Mesothelial cell of epicardium (in vitro differentiated cells): ENCODE measurements at regions not wholly inside any gene's neighbourhood (a gene's known extent, or its start where the extent isn't known, plus 50 kb on each side); places are given as distances from the start of the nearest gene placed in this dataset.
A peak's percentile ranks its signal among the peaks of the same experiment; 100 is the strongest.

ENCODE experiments used
- DNase-seq, 2 experiments: peaks; one replicate each; pipeline ENCODE4 v3.0.0; 2021; ENCODE audit warnings: low spot score in 2 of 2; ENCODE audit not compliant: unreplicated experiment in 2 of 2
- H3K27ac Mint-ChIP-seq: 2 replicates; pipeline ENCODE4 v1.8.0; 2021; ENCODE audit warnings: mixed read lengths
- H3K27me3 Mint-ChIP-seq: 2 replicates; pipeline ENCODE4 v1.8.0; 2021; ENCODE audit warnings: low read depth, mixed read lengths
- H3K36me3 Mint-ChIP-seq: 2 replicates; pipeline ENCODE4 v1.8.0; 2021; ENCODE audit warnings: mixed read lengths
- H3K4me1 Mint-ChIP-seq: 2 replicates; pipeline ENCODE4 v1.8.0; 2021; ENCODE audit warnings: mixed read lengths
- H3K4me3 Mint-ChIP-seq: 2 replicates; pipeline ENCODE4 v1.8.0; 2021; ENCODE audit warnings: mild to moderate bottlenecking, moderate library complexity, mixed read lengths
- H3K9me3 Mint-ChIP-seq: 2 replicates; pipeline ENCODE4 v1.8.0; 2021; ENCODE audit warnings: mixed read lengths
- TF ChIP-seq, protein P1 (sequence below): fragments of 200-600 bp; sonication (generic); IDR thresholded peaks from one replicate; pipeline ENCODE4 v1.5.0; 2021; ENCODE audit warnings: antibody characterized with exemption; ENCODE audit not compliant: unreplicated experiment

DNA sequence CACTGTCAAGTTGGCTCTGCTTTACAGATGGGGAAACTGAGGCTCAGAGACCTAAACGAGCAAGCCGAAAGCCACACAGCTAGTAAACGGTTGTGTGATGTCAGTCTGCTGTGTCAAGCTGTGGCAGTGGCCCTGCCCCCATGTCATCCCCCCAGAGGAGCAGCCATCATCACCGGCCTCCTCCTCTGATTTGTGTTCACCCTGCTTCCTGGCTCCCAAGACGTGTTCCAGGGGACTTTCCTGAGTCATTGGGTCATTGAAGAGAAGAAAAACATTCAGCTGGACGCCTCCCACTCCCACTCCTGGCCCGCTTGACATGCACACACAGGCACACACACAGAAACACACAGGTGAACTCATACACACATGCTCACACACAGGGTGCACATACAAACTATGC lies 54.0 kb upstream of the CIBAR2 start:
- no peak overlapping the region for H3K27ac Mint-ChIP-seq
- H3K9me3 Mint-ChIP-seq: no peaks in the 10 kb centered on the region
- no peaks in the 10 kb centered on the region for H3K36me3 Mint-ChIP-seq
- no peak for DNase-seq
- TF ChIP-seq, protein P1, sequence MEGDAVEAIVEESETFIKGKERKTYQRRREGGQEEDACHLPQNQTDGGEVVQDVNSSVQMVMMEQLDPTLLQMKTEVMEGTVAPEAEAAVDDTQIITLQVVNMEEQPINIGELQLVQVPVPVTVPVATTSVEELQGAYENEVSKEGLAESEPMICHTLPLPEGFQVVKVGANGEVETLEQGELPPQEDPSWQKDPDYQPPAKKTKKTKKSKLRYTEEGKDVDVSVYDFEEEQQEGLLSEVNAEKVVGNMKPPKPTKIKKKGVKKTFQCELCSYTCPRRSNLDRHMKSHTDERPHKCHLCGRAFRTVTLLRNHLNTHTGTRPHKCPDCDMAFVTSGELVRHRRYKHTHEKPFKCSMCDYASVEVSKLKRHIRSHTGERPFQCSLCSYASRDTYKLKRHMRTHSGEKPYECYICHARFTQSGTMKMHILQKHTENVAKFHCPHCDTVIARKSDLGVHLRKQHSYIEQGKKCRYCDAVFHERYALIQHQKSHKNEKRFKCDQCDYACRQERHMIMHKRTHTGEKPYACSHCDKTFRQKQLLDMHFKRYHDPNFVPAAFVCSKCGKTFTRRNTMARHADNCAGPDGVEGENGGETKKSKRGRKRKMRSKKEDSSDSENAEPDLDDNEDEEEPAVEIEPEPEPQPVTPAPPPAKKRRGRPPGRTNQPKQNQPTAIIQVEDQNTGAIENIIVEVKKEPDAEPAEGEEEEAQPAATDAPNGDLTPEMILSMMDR: no peak
- H3K4me1 Mint-ChIP-seq: peaks cover 70% of the 10 kb centered on the region
- H3K27me3 Mint-ChIP-seq: no peaks in the 10 kb centered on the region
- H3K4me3 Mint-ChIP-seq: no peak overlapping the region

DNA sequence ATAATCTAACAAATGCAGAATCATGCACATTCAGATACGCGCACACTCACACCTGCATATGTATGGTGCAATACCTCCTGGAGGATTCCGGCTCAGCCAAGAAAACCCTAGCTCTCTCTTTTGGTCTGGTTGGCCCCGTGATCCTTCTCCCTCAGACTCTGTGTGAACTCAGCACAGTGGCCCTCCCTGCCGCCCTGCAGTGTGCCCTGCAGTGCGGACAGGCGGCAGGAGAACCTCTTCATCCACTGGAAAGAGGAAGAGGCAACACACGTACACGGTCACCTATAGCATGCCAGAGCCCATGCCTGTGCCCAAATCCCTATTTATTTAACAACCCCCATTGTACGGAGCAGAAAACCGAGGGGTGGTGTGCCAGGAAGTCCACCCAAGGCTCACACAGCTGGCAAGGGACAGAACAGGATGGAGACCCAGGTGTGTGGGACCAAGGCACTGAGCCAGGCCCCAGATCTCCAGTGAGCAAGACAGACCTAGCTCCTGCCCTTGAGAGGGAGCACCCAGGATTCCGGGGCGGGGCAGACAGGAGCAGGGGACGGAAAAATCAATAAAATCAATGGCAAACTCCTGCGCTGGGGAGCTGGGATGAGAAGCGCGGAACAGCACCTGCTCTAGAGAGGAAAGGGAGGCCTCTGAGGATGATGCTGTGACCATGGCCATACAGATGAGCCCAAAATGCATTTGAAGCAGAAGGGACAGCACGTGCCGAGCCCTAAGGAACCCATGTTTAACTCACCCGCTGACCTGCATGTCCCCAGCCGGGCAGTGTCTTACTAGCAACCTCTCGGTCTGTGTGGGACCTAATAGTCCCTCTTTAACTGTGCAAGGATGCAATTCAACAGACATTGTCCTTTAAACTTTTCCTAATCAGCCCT lies 54.7 kb upstream of the CIBAR2 start:
- peak overlapping the region; percentile 77 for H3K4me3 Mint-ChIP-seq
- TF ChIP-seq, protein P1: no peak
- no peaks in the 10 kb centered on the region for H3K27me3 Mint-ChIP-seq
- DNase-seq: no peak
- no peak overlapping the region for H3K27ac Mint-ChIP-seq
- H3K4me1 Mint-ChIP-seq: peaks cover 71% of the 10 kb centered on the region
- H3K9me3 Mint-ChIP-seq: no peaks in the 10 kb centered on the region
- H3K36me3 Mint-ChIP-seq: peaks cover 2% of the 10 kb centered on the region

DNA sequence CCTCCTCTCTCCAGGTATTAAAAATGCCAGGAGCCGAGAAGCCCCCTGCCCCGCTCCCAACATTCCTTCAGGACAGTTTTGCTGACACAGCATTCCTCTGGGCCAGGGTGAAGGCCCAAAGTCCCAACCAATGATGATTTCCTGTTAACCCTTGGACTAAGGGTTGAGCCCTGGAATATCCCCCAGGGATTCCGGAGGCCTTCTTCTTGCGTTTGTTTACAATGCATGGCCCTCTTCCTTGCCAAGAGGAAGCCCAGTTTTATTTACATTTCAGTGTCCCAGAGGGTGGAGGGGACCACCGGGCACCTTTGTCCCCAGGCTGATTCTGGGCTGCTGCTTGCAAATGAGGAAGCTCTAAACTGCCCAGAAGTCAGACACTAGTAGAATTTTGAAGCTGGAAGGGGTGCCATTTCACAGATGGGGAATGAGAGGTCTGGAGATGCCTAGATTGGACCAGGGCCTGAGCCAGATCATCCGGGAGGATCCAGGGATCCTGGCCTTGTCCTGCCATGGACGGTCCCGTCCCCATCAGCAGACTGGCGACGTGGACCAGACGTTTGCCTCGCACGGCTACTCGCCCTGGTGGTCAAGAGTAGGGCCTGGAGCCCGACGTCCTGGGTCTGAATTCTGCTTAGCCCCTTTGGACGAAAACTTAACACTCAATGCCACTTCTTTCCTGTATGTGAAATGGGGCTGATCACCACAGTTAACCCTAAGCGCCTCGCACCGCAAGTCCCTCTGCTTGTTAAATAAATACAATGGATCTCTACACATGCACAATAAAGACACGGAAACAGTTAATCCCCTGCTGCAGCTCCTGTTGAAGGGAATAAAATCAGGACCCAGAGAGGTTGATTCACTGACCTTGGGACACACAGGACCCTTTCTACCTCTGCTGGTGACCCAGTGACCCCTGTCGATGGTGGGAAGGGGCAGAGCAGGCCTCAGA lies 55.6 kb upstream of the CIBAR2 start:
- Mint-ChIP-seq H3K4me3 (peak overlapping the region; percentile 77), H3K27me3 (no peaks in the 10 kb centered on the region), H3K36me3 (peaks cover 7% of the 10 kb centered on the region), H3K9me3 (no peaks in the 10 kb centered on the region), H3K27ac (peak overlapping the region; percentile 21), H3K4me1 (peaks cover 71% of the 10 kb centered on the region)
- TF ChIP-seq, protein P1: no peak
- DNase-seq: no peak

DNA sequence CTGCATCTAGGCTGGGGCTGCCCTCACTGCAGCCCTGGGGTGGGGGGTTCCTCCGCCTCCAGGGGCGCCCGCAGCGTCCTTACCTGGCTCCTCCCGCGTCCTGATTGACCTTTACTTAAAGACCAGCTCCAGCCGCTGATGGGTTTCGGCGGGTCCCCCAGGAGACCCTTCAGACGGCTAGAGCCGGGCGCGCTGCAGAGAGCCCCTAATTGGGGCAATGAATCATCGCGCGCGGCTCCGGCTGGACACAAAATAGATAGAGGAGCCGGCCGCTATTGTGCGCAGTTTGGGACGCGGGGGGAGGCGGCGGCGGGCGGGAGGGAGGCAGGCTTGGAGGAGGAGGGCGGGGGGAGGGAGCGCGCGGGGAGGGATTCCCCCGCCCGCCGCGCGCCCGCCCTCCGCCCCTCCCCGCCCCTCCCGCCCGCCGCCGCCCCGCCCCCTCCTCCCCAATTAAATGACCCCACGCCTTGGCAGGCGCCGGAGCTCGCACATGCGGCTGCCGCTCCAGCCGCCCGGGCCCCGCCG lies 56.5 kb upstream of the CIBAR2 start:
- Mint-ChIP-seq H3K36me3 (peaks cover 7% of the 10 kb centered on the region), H3K9me3 (no peaks in the 10 kb centered on the region), H3K4me3 (peak overlapping the region; percentile 77), H3K27ac (peak overlapping the region; percentile 72), H3K27me3 (no peaks in the 10 kb centered on the region), H3K4me1 (peaks cover 72% of the 10 kb centered on the region)
- DNase-seq: no peak
- TF ChIP-seq, protein P1: no peak

DNA sequence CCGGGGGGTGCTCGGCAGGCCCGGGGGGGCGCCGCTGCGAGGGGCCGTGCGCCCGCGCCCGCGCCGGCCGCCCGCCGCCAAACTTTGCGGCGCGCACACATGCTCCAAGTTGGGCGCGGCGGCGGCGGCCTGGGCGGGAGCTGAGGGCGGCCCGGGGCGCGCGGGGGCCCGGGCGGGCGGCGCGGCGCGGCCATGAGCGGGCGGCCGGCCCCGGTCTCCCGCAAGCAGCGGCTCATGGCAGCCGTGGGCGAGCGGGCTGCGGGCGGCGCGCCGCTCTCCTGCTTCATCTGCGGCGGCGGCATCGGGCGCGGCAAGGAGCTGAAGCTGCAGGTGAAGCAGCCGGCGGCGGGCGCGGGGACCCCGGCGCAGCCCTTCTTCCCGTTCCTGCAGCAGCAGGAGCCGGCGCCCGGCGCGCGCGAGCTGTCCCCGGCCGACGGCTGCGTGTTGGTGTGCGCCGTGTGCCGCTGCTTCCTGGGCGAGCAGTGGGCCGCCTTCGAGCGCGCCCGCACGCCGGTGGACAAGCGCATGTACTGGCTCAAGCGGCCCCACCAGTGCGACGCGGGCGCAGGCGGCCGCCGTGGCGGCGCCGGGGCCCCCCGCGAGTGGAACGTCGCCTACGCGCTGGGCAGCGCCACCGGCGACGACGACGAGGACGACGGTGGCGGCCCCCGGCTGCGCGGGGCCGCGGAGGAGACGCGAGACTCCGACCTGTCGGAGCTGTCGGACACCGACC lies 57.2 kb upstream of the CIBAR2 start:
- H3K4me3 Mint-ChIP-seq: peak overlapping the region; percentile 28
- H3K4me1 Mint-ChIP-seq: peaks cover 74% of the 10 kb centered on the region
- H3K36me3 Mint-ChIP-seq: peaks cover 7% of the 10 kb centered on the region
- TF ChIP-seq, protein P1: no peak
- no peaks in the 10 kb centered on the region for H3K9me3 Mint-ChIP-seq
- DNase-seq: peak in 1 of 2 experiments; percentile 61
- no peak overlapping the region for H3K27ac Mint-ChIP-seq
- no peaks in the 10 kb centered on the region for H3K27me3 Mint-ChIP-seq
